Astrocyte (in vitro differentiated cells and primary cell): ENCODE measurements at regions not wholly inside any gene's neighbourhood (a gene's known extent, or its start where the extent isn't known, plus 50 kb on each side); places are given as distances from the start of the nearest gene placed in this dataset.

Experiments
- DNase-seq: peaks from one replicate; pipeline ENCODE4 v3.0.0-alpha.2; 2010; ENCODE audit warnings: low read depth
- FAIRE-seq: peaks from 2 replicates; lab custom pipeline; 2011; peaks lifted over from hg19 to GRCh38; lab: Jason Lieb, UNC
- H2AFZ ChIP-seq: 2 replicates; pipeline ENCODE4 v1.6.0; 2012; ENCODE audit warnings: low read depth, low read length, inconsistent platforms
- H3K27ac ChIP-seq: 2 replicates; pipeline ENCODE4 v1.5.1; 2011; ENCODE audit warnings: low read depth, low read length, inconsistent platforms
- H3K27me3 ChIP-seq: 2 replicates; pipeline ENCODE4 v1.6.0; 2011; ENCODE audit warnings: low read length, inconsistent platforms; ENCODE audit not compliant: insufficient read depth
- H3K36me3 ChIP-seq: 2 replicates; pipeline ENCODE4 v1.5.1; 2011; ENCODE audit warnings: low read length, inconsistent platforms; ENCODE audit not compliant: insufficient read depth
- H3K4me1 ChIP-seq: 2 replicates; pipeline ENCODE4 v1.5.1; 2011; ENCODE audit warnings: low read length, inconsistent platforms; ENCODE audit not compliant: insufficient read depth
- H3K4me2 ChIP-seq: 2 replicates; pipeline ENCODE4 v1.6.0; 2012; ENCODE audit warnings: low read length, inconsistent platforms
- H3K4me3 ChIP-seq: 2 replicates; pipeline ENCODE4 v1.5.1; 2011; ENCODE audit warnings: low read depth, mild to moderate bottlenecking, low read length, inconsistent platforms; ENCODE audit not compliant: insufficient read depth
- H3K79me2 ChIP-seq: 2 replicates; pipeline ENCODE4 v1.6.0; 2012; ENCODE audit warnings: mild to moderate bottlenecking, low read length, inconsistent platforms; ENCODE audit not compliant: insufficient read depth
- H3K9ac ChIP-seq: 2 replicates; pipeline ENCODE4 v1.6.0; 2012; ENCODE audit warnings: mild to moderate bottlenecking, low read length, inconsistent platforms
- H3K9me3 ChIP-seq: 2 replicates; pipeline ENCODE4 v1.5.1; 2012; ENCODE audit warnings: low read depth, mild to moderate bottlenecking, low read length, inconsistent platforms; ENCODE audit not compliant: insufficient read depth
- H4K20me1 ChIP-seq: 2 replicates; pipeline ENCODE4 v1.6.0; 2012; ENCODE audit warnings: low read length, inconsistent platforms; ENCODE audit not compliant: insufficient read depth
- H3K27ac Mint-ChIP-seq: one replicate; pipeline ENCODE4 v1.8.0; 2021; ENCODE audit warnings: mild to moderate bottlenecking, mixed read lengths; ENCODE audit not compliant: unreplicated experiment
- H3K27me3 Mint-ChIP-seq: one replicate; pipeline ENCODE4 v1.8.0; 2021; ENCODE audit warnings: low read depth, mixed read lengths; ENCODE audit not compliant: unreplicated experiment
- H3K36me3 Mint-ChIP-seq: one replicate; pipeline ENCODE4 v1.8.0; 2021; ENCODE audit warnings: low read depth, mixed read lengths; ENCODE audit not compliant: unreplicated experiment
- H3K4me1 Mint-ChIP-seq: one replicate; pipeline ENCODE4 v1.8.0; 2021; ENCODE audit warnings: low read depth, mixed read lengths; ENCODE audit not compliant: unreplicated experiment
- H3K4me3 Mint-ChIP-seq: one replicate; pipeline ENCODE4 v1.8.0; 2021; ENCODE audit warnings: mild to moderate bottlenecking, moderate library complexity, mixed read lengths; ENCODE audit not compliant: unreplicated experiment
- H3K9me3 Mint-ChIP-seq: one replicate; pipeline ENCODE4 v1.8.0; 2021; ENCODE audit warnings: mild to moderate bottlenecking, mixed read lengths; ENCODE audit not compliant: unreplicated experiment
- CTCF ChIP-seq: IDR thresholded peaks from 2 replicates; pipeline ENCODE4 v1.5.1; 2011; ENCODE audit warnings: low read depth, mild to moderate bottlenecking, inconsistent platforms, low read length, moderate library complexity; ENCODE audit not compliant: insufficient read depth
- EZH2 ChIP-seq: IDR thresholded peaks from 2 replicates; pipeline ENCODE4 v1.6.1; 2012; ENCODE audit warnings: mild to moderate bottlenecking, low read length, inconsistent platforms; ENCODE audit not compliant: insufficient read depth

- Histone ChIP-seq H4K20me1 (no peaks in the 10 kb centered on the region), H3K4me3 (no peak overlapping the region), H3K27ac (no peak overlapping the region), H3K4me1 (no peaks in the 10 kb centered on the region), H3K9ac (no peak overlapping the region), H2AFZ (no peak overlapping the region), H3K9me3 (no peaks in the 10 kb centered on the region), H3K36me3 (no peaks in the 10 kb centered on the region), H3K27me3 (no peaks in the 10 kb centered on the region), H3K4me2 (no peak overlapping the region), H3K79me2 (no peaks in the 10 kb centered on the region)
- Mint-ChIP-seq H3K4me1 (no peaks in the 10 kb centered on the region), H3K27me3 (no peaks in the 10 kb centered on the region), H3K4me3 (no peak overlapping the region), H3K27ac (no peak overlapping the region), H3K9me3 (no peaks in the 10 kb centered on the region), H3K36me3 (no peaks in the 10 kb centered on the region)
- FAIRE-seq (no peak), DNase-seq (no peak)
- TF ChIP-seq CTCF (no peak), EZH2 (no peak)
Observed at GRCh38 chr6:66054967-66055366, 347.9 kb upstream of the EYS start.

- Mint-ChIP-seq H3K36me3 (no peaks in the 10 kb centered on the region), H3K4me3 (no peak overlapping the region), H3K4me1 (no peaks in the 10 kb centered on the region), H3K27ac (no peak overlapping the region), H3K9me3 (no peaks in the 10 kb centered on the region), H3K27me3 (no peaks in the 10 kb centered on the region)
- Histone ChIP-seq H3K4me2 (no peak overlapping the region), H4K20me1 (no peaks in the 10 kb centered on the region), H3K36me3 (no peaks in the 10 kb centered on the region), H3K27me3 (no peaks in the 10 kb centered on the region), H3K4me3 (no peak overlapping the region), H3K27ac (no peak overlapping the region), H3K9ac (no peak overlapping the region), H3K79me2 (no peaks in the 10 kb centered on the region), H3K4me1 (no peaks in the 10 kb centered on the region), H2AFZ (no peak overlapping the region), H3K9me3 (no peaks in the 10 kb centered on the region)
- FAIRE-seq (no peak), DNase-seq (no peak)
- no peak for TF ChIP-seq CTCF
- no peak for TF ChIP-seq EZH2
Observed at GRCh38 chr6:66051812-66052211, 344.8 kb upstream of the EYS start.

GRCh38 chr6:66048684-66049474 lies 341.9 kb upstream of the EYS start:
- no peaks in the 10 kb centered on the region for H4K20me1 ChIP-seq
- no peak for FAIRE-seq
- TF ChIP-seq CTCF (no peak), EZH2 (no peak)

More at GRCh38 chr6:66048684-66049474, 341.9 kb upstream of the EYS start:
- H3K4me2 ChIP-seq, result no peak overlapping the region
- no peaks in the 10 kb centered on the region for H3K4me1 ChIP-seq
- Mint-ChIP-seq H3K4me3 (no peak overlapping the region), H3K27ac (no peak overlapping the region), H3K4me1 (no peaks in the 10 kb centered on the region), H3K27me3 (no peaks in the 10 kb centered on the region), H3K36me3 (no peaks in the 10 kb centered on the region), H3K9me3 (no peaks in the 10 kb centered on the region)
- no peak overlapping the region for H2AFZ ChIP-seq
- H3K79me2 ChIP-seq, result no peaks in the 10 kb centered on the region
- no peak for DNase-seq
- no peaks in the 10 kb centered on the region for H3K36me3 ChIP-seq
- peaks cover 3% of the 10 kb centered on the region for H3K9me3 ChIP-seq
- no peaks in the 10 kb centered on the region for H3K27me3 ChIP-seq
- no peak overlapping the region for H3K4me3 ChIP-seq
- H3K9ac ChIP-seq, result no peak overlapping the region
- H3K27ac ChIP-seq, result no peak overlapping the region
